ENCODE measurements at regions not wholly inside any gene's neighbourhood (a gene's known extent, or its start where the extent isn't known, plus 50 kb on each side); places are given as distances from the start of the nearest gene placed in this dataset.

DNA sequence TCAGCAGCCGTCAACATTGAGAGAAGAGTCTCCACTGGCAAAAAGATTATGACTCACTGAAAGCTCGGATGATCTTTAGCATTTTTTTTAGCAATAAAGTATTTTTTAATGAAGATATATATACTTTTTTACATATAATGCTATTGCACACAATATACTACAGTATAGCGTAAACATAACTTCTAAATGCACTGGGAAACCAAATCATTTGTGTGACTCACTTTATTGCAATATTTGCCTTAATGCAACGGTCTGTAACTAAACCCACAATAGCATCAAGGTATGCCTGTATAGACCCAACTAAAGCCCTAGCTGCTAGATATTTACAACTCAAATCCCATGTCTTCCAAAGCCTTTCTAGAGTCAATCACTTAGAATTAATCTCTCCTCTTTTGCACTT lies 52.3 kb upstream of the EDNRA start:
- no peak for DNase-seq (ENCODE audit: low spot score)

DNA sequence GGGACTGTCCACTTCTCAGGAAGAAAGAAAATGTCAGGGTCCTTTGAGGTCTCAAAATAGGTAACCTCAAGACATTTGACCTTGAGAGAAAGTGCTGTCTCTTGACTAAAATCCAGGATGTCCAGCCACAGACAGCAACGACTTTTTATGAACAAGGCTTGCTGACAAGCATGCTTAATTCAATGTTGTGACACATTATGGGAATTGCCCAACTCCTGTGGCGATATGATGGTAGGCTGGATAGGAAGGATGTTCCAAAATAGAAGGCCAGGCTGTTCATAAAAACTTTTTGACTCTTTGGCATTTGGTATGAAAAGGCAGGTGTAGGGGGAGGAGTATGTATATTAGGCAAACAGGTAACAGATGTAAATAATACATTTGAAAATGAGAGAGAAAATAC lies 50.8 kb upstream of the EDNRA start:
- DNase-seq (ENCODE audit: low spot score), result no peak
